Gastroesophageal sphincter (tissue), 4 donors: ENCODE measurements at regions not wholly inside any gene's neighbourhood (a gene's known extent, or its start where the extent isn't known, plus 50 kb on each side); places are given as distances from the start of the nearest gene placed in this dataset.

Experiments used
- ATAC-seq: fragments of 150-250 bp; one replicate; pipeline ENCODE4 v1.9.1; 2016; ENCODE audit warnings: mild to moderate bottlenecking, moderate library complexity
- H3K27ac ChIP-seq, 4 donors: fragments of 200-600 bp; sonication (generic) in 3 of 4; 1 replicate in 3 of 4; 2 replicates in 1 of 4; pipeline ENCODE4 v1.5.1; 2016 to 2019
- H3K27me3 ChIP-seq: fragments of 200-600 bp; sonication (generic); one replicate; pipeline ENCODE4 v1.5.1; 2019
- H3K36me3 ChIP-seq, 2 donors: fragments of 200-600 bp; sonication (generic); one replicate each; pipeline ENCODE4 v1.5.1; 2019; ENCODE audit warnings: control low read depth in 1 of 2
- H3K4me1 ChIP-seq, 3 donors: fragments of 200-600 bp; sonication (generic); 1 replicate in 2 of 3; 2 replicates in 1 of 3; pipeline ENCODE4 v1.5.1; 2016 to 2019; ENCODE audit warnings: control low read depth in 2 of 3
- H3K4me3 ChIP-seq, 2 donors: fragments of 200-600 bp; sonication (generic); one replicate each; pipeline ENCODE4 v1.5.1; 2019; ENCODE audit warnings: mild to moderate bottlenecking in 1 of 2, moderate library complexity in 1 of 2
- H3K9me3 ChIP-seq, 3 donors: fragments of 200-600 bp; sonication (generic); one replicate each; pipeline ENCODE4 v1.5.1; 2017 to 2019; ENCODE audit warnings: control low read depth in 2 of 3
- CTCF ChIP-seq, 4 experiments: fragments of 200-600 bp in 2 of 4; fragments of 450-650 bp in 2 of 4; sonication (generic) in 1 of 4; IDR thresholded peaks; one replicate each; pipeline ENCODE4 v1.5.1; 2017 to 2019; ENCODE audit warnings: antibody characterized with exemption in 4 of 4, mild to moderate bottlenecking in 2 of 4, moderate library complexity in 2 of 4
- EP300 ChIP-seq: sonication (generic); formaldehyde crosslinking; IDR thresholded peaks from one replicate; pipeline ENCODE4 v1.6.1; 2017; ENCODE audit warnings: antibody characterized with exemption, mild to moderate bottlenecking
- POLR2A ChIP-seq, 2 donors: fragments of 450-650 bp; IDR thresholded peaks; one replicate each; pipeline ENCODE4 v1.6.1; 2017; ENCODE audit warnings: antibody characterized with exemption in 2 of 2, mild to moderate bottlenecking in 2 of 2, moderate library complexity in 1 of 2
- POLR2AphosphoS5 ChIP-seq: sonication (generic); formaldehyde crosslinking; IDR thresholded peaks from one replicate; pipeline ENCODE4 v1.6.1; 2017; ENCODE audit warnings: antibody characterized with exemption
- WGBS, 2 donors: methylation state at CpG; one replicate each; pipeline ENCODE4 v1.1.5; 2018; ENCODE audit warnings: low coverage in 1 of 2; 5-methylcytosine and 5-hydroxymethylcytosine counted together

DNA sequence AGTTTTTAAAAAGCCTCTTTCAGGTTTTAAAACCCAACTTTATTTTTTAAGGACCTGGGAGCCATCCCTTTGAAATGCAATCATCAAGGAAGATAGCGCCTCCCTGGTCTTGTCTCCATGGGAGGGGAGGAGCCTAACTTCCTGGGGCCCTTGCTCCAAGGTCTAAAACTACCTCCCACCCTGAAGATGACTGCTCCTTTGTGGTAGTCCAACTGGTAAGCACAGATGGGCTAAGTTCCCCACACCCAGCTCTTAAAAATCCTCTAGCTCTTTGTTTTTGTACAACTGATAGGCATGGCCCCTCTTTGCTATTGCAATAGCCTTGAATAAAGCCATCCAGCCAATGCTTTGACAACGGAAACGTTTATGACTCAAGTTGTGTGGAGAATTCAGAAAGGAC is 716.8 kb downstream of the CBLN2 start:
- peaks cover 0 to 14% (median 0%) of the 10 kb centered on the region in 3 donors for H3K4me1 ChIP-seq
- no peak for ATAC-seq
- TF ChIP-seq EP300, result no peak
- no peak for TF ChIP-seq POLR2AphosphoS5
- TF ChIP-seq CTCF (IDR thresholded peaks at IDR 0.05), result no peak
- no peak for TF ChIP-seq POLR2A (IDR thresholded peaks at IDR 0.05)
- no peaks in the 10 kb centered on the region for H3K27me3 ChIP-seq
- no peak overlapping the region for H3K4me3 ChIP-seq
- no peaks in the 10 kb centered on the region for H3K36me3 ChIP-seq
- no peaks in the 10 kb centered on the region for H3K9me3 ChIP-seq
- WGBS, 2 donors, result 82 to 88% methylated on average over 3 of the region's 3 CpGs
- no peak overlapping the region for H3K27ac ChIP-seq

DNA sequence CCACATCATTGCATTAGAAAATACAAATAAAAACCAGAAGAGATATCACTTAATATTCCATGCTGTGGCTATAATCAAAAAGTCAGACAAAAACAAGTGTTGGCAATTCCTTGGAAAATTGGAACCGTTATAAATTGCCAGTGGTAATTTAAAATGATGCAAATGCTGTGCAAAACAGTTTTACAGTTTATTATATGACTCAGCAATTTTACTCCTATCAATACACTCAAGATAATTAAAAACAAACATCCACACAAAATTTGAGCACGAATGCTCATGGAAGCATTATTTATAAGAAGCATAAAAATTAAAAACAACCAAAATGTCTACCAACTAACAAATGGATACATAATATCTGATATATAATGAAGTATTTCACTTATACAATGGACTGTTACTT is 728.8 kb downstream of the CBLN2 start:
- no peaks in the 10 kb centered on the region for H3K9me3 ChIP-seq
- 82 to 92% methylated on average over 2 of the region's 2 CpGs for WGBS, 2 donors
- no peaks in the 10 kb centered on the region for H3K36me3 ChIP-seq
- TF ChIP-seq POLR2AphosphoS5 (no peak), CTCF (IDR thresholded peaks at IDR 0.05) (no peak), EP300 (no peak), POLR2A (IDR thresholded peaks at IDR 0.05) (no peak)
- no peak overlapping the region for H3K4me3 ChIP-seq
- no peak for ATAC-seq
- no peaks in the 10 kb centered on the region for H3K4me1 ChIP-seq
- H3K27me3 ChIP-seq, result no peaks in the 10 kb centered on the region
- H3K27ac ChIP-seq, result no peak overlapping the region

GRCh38 chr18:71809711-71810110 is 734.4 kb downstream of the CBLN2 start:
- Histone ChIP-seq H3K4me1 (no peaks in the 10 kb centered on the region), H3K9me3 (no peaks in the 10 kb centered on the region), H3K27ac (no peak overlapping the region), H3K27me3 (no peaks in the 10 kb centered on the region), H3K36me3 (no peaks in the 10 kb centered on the region), H3K4me3 (no peak overlapping the region)
- WGBS, 2 donors, result 37 to 49% methylated on average over 3 of the region's 3 CpGs
- TF ChIP-seq POLR2AphosphoS5 (no peak), CTCF (IDR thresholded peaks at IDR 0.05) (no peak), POLR2A (IDR thresholded peaks at IDR 0.05) (no peak), EP300 (no peak)
- no peak for ATAC-seq

GRCh38 chr18:71808616-71809015 is 735.5 kb downstream of the CBLN2 start:
- Histone ChIP-seq H3K4me1 (no peaks in the 10 kb centered on the region), H3K9me3 (no peaks in the 10 kb centered on the region), H3K27me3 (no peaks in the 10 kb centered on the region), H3K4me3 (no peak overlapping the region), H3K36me3 (no peaks in the 10 kb centered on the region), H3K27ac (no peak overlapping the region)
- no peak for ATAC-seq
- WGBS, 2 donors, result 74 to 81% methylated on average over 5 of the region's 5 CpGs
- TF ChIP-seq POLR2A (IDR thresholded peaks at IDR 0.05) (no peak), POLR2AphosphoS5 (no peak), CTCF (IDR thresholded peaks at IDR 0.05) (no peak), EP300 (no peak)

DNA sequence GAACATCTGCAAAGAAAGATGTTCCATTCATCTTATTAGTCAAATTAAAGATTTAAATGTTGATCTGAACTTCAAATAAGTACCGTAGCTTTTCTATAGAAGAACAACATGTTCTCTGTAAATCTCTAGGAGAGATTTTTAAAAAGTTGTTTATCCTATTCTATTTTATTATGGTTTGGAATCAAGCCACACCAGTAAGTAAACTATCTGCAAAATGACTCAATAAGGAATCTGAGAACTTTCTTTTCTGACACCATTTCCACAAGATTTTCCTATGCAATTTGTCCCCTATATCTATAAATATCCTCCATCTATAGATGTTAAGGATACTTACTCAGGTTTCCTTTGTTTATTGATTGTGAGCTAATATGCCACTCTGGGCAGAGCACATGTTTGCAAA is 736.6 kb downstream of the CBLN2 start:
- Histone ChIP-seq H3K27ac (no peak overlapping the region), H3K9me3 (no peaks in the 10 kb centered on the region), H3K4me3 (no peak overlapping the region), H3K27me3 (no peaks in the 10 kb centered on the region), H3K36me3 (no peaks in the 10 kb centered on the region), H3K4me1 (no peaks in the 10 kb centered on the region)
- 65 to 67% methylated on average over 1 of the region's 1 CpG for WGBS, 2 donors
- TF ChIP-seq EP300, result no peak
- TF ChIP-seq CTCF (IDR thresholded peaks at IDR 0.05), result no peak
- no peak for TF ChIP-seq POLR2A (IDR thresholded peaks at IDR 0.05)
- TF ChIP-seq POLR2AphosphoS5, result no peak
- no peak for ATAC-seq
